ENCODE measurements at regions not wholly inside any gene's neighbourhood (a gene's known extent, or its start where the extent isn't known, plus 50 kb on each side); places are given as distances from the start of the nearest gene placed in this dataset.

DNA sequence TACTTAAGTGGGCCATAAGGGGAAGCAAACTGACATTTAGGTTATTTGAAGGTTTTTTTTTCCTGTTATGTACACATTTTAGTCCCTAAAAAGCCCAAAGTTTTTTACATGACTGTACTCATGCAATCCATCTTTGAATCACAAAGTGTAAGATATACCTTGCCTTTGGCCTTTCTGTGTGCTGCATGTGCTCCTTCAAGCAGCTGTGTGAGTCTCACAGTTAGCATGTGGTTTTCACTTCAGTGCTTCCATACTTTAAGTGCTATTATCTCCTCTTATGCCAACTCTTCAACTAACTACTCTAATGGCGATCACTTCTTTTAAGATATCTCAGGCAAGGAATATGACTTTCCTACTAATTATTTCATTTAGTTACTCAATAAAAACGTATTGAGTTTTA is 597.1 kb upstream of the ACVR2A start:
- H3K9me3 ChIP-seq (ENCODE audit: control insufficient read depth, insufficient read depth, low read depth, low read length) = no peaks in the 10 kb centered on the region
- POLR2A ChIA-PET = no interaction called here

DNA sequence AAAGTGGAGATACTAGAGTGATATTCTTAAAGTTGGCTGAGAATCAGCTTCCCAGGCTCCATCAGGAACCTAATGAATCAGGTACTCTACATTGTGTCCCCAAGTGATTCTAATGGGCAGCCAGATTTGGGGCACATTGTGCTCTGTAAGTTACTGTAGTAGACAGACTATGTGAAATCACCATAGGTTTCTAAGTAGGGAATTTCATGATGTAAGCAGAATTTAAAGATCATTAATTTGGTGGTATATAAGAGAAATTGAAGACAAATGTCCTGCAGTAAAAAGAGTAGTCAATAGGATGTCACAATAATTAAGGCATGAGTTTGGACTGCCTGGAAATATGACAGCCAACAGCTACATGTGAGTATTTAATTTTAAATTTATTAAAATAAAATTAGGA is 602.4 kb upstream of the ACVR2A start:
- no TSS peak for BruUV-seq (replicated peaks)
- CTCF ChIA-PET = no interaction called here
- Histone ChIP-seq H3K4me3 (ENCODE audit: low read depth in 2 of 2, low read length in 2 of 2) (no peak overlapping the region), H3K27me3 (ENCODE audit: control insufficient read depth, insufficient read depth, low read length) (no peaks in the 10 kb centered on the region), H3K4me1 (ENCODE audit: control insufficient read depth, insufficient read depth, low read length) (no peaks in the 10 kb centered on the region), H3K36me3 (ENCODE audit: control insufficient read depth, insufficient read depth, low read length) (no peaks in the 10 kb centered on the region), H3K9me3 (ENCODE audit: control insufficient read depth, insufficient read depth, low read depth, low read length) (0 out of 2 replicates have a peak, but pooled peaks cover 3% of the 10 kb centered on the region), H3K27ac (ENCODE audit: low read length) (no peak overlapping the region)
- TF ChIP-seq SIN3A (IDR thresholded peaks at IDR 0.05; ENCODE audit: borderline replicate concordance, insufficient read depth, low read depth, low read length) (no peak), REST (IDR thresholded peaks at IDR 0.05; ENCODE audit: insufficient read depth in 1 of 2, low read depth in 2 of 2, low read length in 1 of 2) (no peak), TCF7L2 (IDR thresholded peaks at IDR 0.05; ENCODE audit: low read depth, low read length) (no peak), POLR2AphosphoS5 (IDR thresholded peaks at IDR 0.05; ENCODE audit: low read depth, low read length) (no peak)
- TF ChIP-seq, protein P1, sequence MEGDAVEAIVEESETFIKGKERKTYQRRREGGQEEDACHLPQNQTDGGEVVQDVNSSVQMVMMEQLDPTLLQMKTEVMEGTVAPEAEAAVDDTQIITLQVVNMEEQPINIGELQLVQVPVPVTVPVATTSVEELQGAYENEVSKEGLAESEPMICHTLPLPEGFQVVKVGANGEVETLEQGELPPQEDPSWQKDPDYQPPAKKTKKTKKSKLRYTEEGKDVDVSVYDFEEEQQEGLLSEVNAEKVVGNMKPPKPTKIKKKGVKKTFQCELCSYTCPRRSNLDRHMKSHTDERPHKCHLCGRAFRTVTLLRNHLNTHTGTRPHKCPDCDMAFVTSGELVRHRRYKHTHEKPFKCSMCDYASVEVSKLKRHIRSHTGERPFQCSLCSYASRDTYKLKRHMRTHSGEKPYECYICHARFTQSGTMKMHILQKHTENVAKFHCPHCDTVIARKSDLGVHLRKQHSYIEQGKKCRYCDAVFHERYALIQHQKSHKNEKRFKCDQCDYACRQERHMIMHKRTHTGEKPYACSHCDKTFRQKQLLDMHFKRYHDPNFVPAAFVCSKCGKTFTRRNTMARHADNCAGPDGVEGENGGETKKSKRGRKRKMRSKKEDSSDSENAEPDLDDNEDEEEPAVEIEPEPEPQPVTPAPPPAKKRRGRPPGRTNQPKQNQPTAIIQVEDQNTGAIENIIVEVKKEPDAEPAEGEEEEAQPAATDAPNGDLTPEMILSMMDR (IDR thresholded peaks at IDR 0.05) = no peak
- intact Hi-C loops (cut with micrococcal nuclease; ENCODE audit: unreplicated experiment) = no loop called here
- ATAC-seq = no peak
- POLR2A ChIA-PET = no interaction called here
- no peak for DNase-seq (ENCODE audit: low read depth, low spot score)
- in situ Hi-C loops (cut with HindIII; ENCODE audit: low pct_unique_long_range_greater_than_20kb, low sequenced_read_pairs) = no loop called here

More for the DNA sequence above, 597.1 kb upstream of the ACVR2A start:
- no peak for ATAC-seq
- Histone ChIP-seq H3K4me1 (ENCODE audit: control insufficient read depth, insufficient read depth, low read length) (no peaks in the 10 kb centered on the region), H3K4me3 (ENCODE audit: low read depth in 2 of 2, low read length in 2 of 2) (no peak overlapping the region), H3K27ac (ENCODE audit: low read length) (no peak overlapping the region), H3K36me3 (ENCODE audit: control insufficient read depth, insufficient read depth, low read length) (no peaks in the 10 kb centered on the region), H3K27me3 (ENCODE audit: control insufficient read depth, insufficient read depth, low read length) (no peaks in the 10 kb centered on the region)
- no peak for TF ChIP-seq REST (IDR thresholded peaks at IDR 0.05; ENCODE audit: insufficient read depth in 1 of 2, low read depth in 2 of 2, low read length in 1 of 2)
- no peak for TF ChIP-seq TCF7L2 (IDR thresholded peaks at IDR 0.05; ENCODE audit: low read depth, low read length)
- TF ChIP-seq POLR2AphosphoS5 (IDR thresholded peaks at IDR 0.05; ENCODE audit: low read depth, low read length) = no peak
- no peak for TF ChIP-seq SIN3A (IDR thresholded peaks at IDR 0.05; ENCODE audit: borderline replicate concordance, insufficient read depth, low read depth, low read length)
- TF ChIP-seq, protein P1 (IDR thresholded peaks at IDR 0.05) = no peak
- CTCF ChIA-PET = no interaction called here
- no peak for DNase-seq (ENCODE audit: low read depth, low spot score)
- in situ Hi-C loops (cut with HindIII; ENCODE audit: low pct_unique_long_range_greater_than_20kb, low sequenced_read_pairs) = no loop called here
- no TSS peak for BruUV-seq (replicated peaks)
- intact Hi-C loops (cut with micrococcal nuclease; ENCODE audit: unreplicated experiment) = no loop called here
